ENCODE measurements at regions not wholly inside any gene's neighbourhood (a gene's known extent, or its start where the extent isn't known, plus 50 kb on each side); places are given as distances from the start of the nearest gene placed in this dataset.

GRCh38 chr4:116520886-116521285 is 564.5 kb downstream of the TRAM1L1 start:
- no peak overlapping the region for H3K56ac ChIP-seq (ENCODE audit: insufficient read length, low read depth, low read length)
- no peak overlapping the region for H3T11ph ChIP-seq (ENCODE audit: low read length)
- H2AK5ac ChIP-seq (ENCODE audit: insufficient read length, low read length), result no peak overlapping the region
- DNase-seq, result no peak
- no peak overlapping the region for H3K14ac ChIP-seq (ENCODE audit: insufficient read depth, low read length)
- no peak overlapping the region for H4K5ac ChIP-seq (ENCODE audit: insufficient read length, low read depth, low read length)
- H2BK20ac ChIP-seq (ENCODE audit: low read depth, low read length, poor library complexity, severe bottlenecking), result no peak overlapping the region
- peaks cover 0 to 6% (median 5%) of the 10 kb centered on the region in 3 experiments; a peak in 4 of 7 replicates for H3K36me3 Mint-ChIP-seq (ENCODE audit: insufficient read depth in 1 of 3, low read depth in 3 of 3)
- H4K8ac ChIP-seq (replicated peaks; ENCODE audit: insufficient read length, low read depth, low read length), result no peak overlapping the region
- H3K23ac ChIP-seq (ENCODE audit: insufficient read length, low read depth, low read length), result no peak overlapping the region
- H3K9me3 ChIP-seq (ENCODE audit: control insufficient read depth, low read depth, low read length), result no peaks in the 10 kb centered on the region
- no peak overlapping the region for H3K18ac ChIP-seq (ENCODE audit: insufficient read length, low read depth, low read length)
- peaks cover 3 to 13% of the 10 kb centered on the region in 2 experiments; a peak in 4 of 5 replicates for H3K9me3 Mint-ChIP-seq
- no peaks in the 10 kb centered on the region for H3K79me1 ChIP-seq (ENCODE audit: insufficient read depth, low read depth, low read length, poor library complexity, severe bottlenecking)
- no peak overlapping the region for H2BK15ac ChIP-seq (ENCODE audit: low read depth, low read length)
- H3K4me2 ChIP-seq (ENCODE audit: insufficient read depth, insufficient read length, low read length), result no peak overlapping the region
- H3K27me3 Mint-ChIP-seq (ENCODE audit: low read depth), result peaks cover 2% of the 10 kb centered on the region; the same call in 1 of the 2 replicates
- H4K20me1 ChIP-seq (ENCODE audit: control insufficient read depth, insufficient read depth, insufficient read length), result no peaks in the 10 kb centered on the region
- no peaks in the 10 kb centered on the region for H3K27me3 ChIP-seq (ENCODE audit: insufficient read depth, low read length)
- H3K27ac Mint-ChIP-seq, result no peak overlapping the region; a peak in 1 of 7 replicates
- WGBS (ENCODE audit: extremely low coverage, insufficient read length, low lambda C conversion rate), result no CpG with 5 or more reads among the region's 3 CpGs
- H3K4me1 ChIP-seq (ENCODE audit: insufficient read depth, low read length), result no peaks in the 10 kb centered on the region
- H3K23me2 ChIP-seq (ENCODE audit: insufficient read length, low read depth, low read length, poor library complexity, severe bottlenecking), result no peaks in the 10 kb centered on the region
- no peak overlapping the region for H3K4ac ChIP-seq (ENCODE audit: low read depth, low read length)
- H2BK5ac ChIP-seq (ENCODE audit: insufficient read length, low read length), result no peak overlapping the region
- no peaks in the 10 kb centered on the region for H3K4me1 Mint-ChIP-seq
- no peak overlapping the region for H3K9ac ChIP-seq (ENCODE audit: extremely low read depth, insufficient read length, low read length)
- no peak overlapping the region for H3K4me3 Mint-ChIP-seq
- no peak for TF ChIP-seq CTCF (conservative IDR thresholded peaks at IDR 0.05)
- H2BK12ac ChIP-seq (ENCODE audit: insufficient read length, low read depth, low read length), result no peak overlapping the region
- H4K91ac ChIP-seq (ENCODE audit: insufficient read length, low read depth, low read length), result no peak overlapping the region
- no peak overlapping the region for H3K27ac ChIP-seq (ENCODE audit: insufficient read length, low read depth, low read length)
- H2BK120ac ChIP-seq (ENCODE audit: low read depth, low read length, poor library complexity, severe bottlenecking), result no peak overlapping the region
- no peak overlapping the region for H2AFZ ChIP-seq (ENCODE audit: low read length)
- no peaks in the 10 kb centered on the region for H3K79me2 ChIP-seq (ENCODE audit: insufficient read depth, low read length)
